GM23338 (cell line): ENCODE measurements at regions not wholly inside any gene's neighbourhood (a gene's known extent, or its start where the extent isn't known, plus 50 kb on each side); places are given as distances from the start of the nearest gene placed in this dataset.

Experiments used
- EZH2 ChIP-seq: fragments of 200-600 bp; sonication (generic); IDR thresholded peaks from one replicate; pipeline ENCODE4 v1.8.0; 2017; ENCODE audit warnings: antibody characterized with exemption, mild to moderate bottlenecking, low read depth; ENCODE audit not compliant: unreplicated experiment
- EZH2phosphoT487 ChIP-seq: fragments of 200-600 bp; sonication (generic); IDR thresholded peaks from one replicate; pipeline ENCODE4 v1.8.1; 2018; ENCODE audit warnings: antibody characterized with exemption; ENCODE audit not compliant: unreplicated experiment
- JUNB ChIP-seq: IDR thresholded peaks from one replicate; pipeline ENCODE4 v1.6.1; 2016; ENCODE audit warnings: antibody characterized with exemption; ENCODE audit not compliant: unreplicated experiment
- ZNF114 ChIP-seq: fragments of 250-450 bp; sonication (Bioruptor Pico); IDR thresholded peaks from 2 replicates; pipeline ENCODE4 v1.5.0; 2020; ENCODE audit warnings: mild to moderate bottlenecking, moderate library complexity
- TF ChIP-seq, protein P1 (sequence below), 2 experiments: fragments of 200-600 bp in 1 of 2; sonication (generic) in 1 of 2; conservative IDR thresholded peaks; 2 replicates each; pipeline versions ENCODE4 v1.5.1 to v1.6.1; 2016 to 2017; ENCODE audit warnings: antibody characterized with exemption in 2 of 2, low read depth in 2 of 2, mild to moderate bottlenecking in 2 of 2, moderate library complexity in 1 of 2
- TF ChIP-seq, protein P2 (sequence below): IDR thresholded peaks from one replicate; pipeline ENCODE4 v1.6.1; 2018; ENCODE audit warnings: antibody characterized with exemption; ENCODE audit not compliant: unreplicated experiment
- TF ChIP-seq, protein P3 (sequence below): IDR thresholded peaks from 2 replicates; pipeline ENCODE4 v1.6.1; 2016; ENCODE audit warnings: antibody characterized with exemption

DNA sequence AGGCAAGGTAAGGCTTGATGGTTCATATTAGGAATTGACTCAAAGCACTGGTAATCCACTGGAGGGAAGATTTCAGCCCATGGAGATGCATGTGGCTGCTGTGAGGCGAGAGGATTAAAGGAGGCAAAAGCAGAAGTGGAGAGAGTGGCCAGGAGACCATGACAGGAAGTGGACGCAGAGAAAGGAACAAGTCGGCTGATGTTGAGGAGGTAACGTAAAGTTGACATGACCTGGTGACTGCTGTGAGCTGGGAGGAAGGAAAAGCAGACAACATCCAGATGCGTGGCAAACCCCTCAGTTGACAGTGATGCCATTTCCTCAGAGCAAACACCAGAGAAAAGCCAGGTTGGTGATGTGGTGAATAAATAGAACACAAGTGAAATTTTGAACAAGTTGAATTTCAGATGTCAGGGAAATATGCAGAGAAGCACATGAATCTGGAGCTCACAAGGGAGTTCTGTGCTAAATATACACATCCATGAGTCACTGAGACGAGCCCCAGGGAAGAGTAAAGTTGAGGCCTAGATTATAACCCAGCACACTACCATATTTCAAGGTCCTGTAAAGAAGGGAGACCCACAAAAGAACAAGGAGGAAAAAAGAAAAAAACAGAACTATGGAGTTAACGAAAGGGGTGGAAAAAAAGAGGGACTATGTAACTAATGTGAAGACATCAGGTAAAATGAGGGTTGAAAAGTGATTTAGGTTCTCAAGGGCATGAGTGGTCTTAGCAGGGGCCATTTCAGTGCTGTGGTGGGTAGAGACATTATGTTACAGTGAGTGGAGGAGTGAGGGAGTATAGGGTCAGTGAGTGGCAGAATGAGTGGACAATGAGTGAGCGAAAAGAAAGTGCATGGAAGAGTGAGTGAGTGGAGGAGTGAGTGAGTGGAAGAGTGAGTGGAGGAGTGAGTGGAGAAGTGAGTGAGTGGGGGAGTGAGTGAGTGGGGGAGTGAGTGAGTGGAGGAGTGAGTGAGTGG lies 61.6 kb upstream of the GZMB start:
- TF ChIP-seq, protein P1, sequence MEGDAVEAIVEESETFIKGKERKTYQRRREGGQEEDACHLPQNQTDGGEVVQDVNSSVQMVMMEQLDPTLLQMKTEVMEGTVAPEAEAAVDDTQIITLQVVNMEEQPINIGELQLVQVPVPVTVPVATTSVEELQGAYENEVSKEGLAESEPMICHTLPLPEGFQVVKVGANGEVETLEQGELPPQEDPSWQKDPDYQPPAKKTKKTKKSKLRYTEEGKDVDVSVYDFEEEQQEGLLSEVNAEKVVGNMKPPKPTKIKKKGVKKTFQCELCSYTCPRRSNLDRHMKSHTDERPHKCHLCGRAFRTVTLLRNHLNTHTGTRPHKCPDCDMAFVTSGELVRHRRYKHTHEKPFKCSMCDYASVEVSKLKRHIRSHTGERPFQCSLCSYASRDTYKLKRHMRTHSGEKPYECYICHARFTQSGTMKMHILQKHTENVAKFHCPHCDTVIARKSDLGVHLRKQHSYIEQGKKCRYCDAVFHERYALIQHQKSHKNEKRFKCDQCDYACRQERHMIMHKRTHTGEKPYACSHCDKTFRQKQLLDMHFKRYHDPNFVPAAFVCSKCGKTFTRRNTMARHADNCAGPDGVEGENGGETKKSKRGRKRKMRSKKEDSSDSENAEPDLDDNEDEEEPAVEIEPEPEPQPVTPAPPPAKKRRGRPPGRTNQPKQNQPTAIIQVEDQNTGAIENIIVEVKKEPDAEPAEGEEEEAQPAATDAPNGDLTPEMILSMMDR (conservative IDR thresholded peaks at IDR 0.05; ENCODE audit: low read depth in 2 of 2) = no peak
- no peak for TF ChIP-seq ZNF114 (CRISPR knock-in tag)
- TF ChIP-seq EZH2 = no peak
- TF ChIP-seq, protein P2, sequence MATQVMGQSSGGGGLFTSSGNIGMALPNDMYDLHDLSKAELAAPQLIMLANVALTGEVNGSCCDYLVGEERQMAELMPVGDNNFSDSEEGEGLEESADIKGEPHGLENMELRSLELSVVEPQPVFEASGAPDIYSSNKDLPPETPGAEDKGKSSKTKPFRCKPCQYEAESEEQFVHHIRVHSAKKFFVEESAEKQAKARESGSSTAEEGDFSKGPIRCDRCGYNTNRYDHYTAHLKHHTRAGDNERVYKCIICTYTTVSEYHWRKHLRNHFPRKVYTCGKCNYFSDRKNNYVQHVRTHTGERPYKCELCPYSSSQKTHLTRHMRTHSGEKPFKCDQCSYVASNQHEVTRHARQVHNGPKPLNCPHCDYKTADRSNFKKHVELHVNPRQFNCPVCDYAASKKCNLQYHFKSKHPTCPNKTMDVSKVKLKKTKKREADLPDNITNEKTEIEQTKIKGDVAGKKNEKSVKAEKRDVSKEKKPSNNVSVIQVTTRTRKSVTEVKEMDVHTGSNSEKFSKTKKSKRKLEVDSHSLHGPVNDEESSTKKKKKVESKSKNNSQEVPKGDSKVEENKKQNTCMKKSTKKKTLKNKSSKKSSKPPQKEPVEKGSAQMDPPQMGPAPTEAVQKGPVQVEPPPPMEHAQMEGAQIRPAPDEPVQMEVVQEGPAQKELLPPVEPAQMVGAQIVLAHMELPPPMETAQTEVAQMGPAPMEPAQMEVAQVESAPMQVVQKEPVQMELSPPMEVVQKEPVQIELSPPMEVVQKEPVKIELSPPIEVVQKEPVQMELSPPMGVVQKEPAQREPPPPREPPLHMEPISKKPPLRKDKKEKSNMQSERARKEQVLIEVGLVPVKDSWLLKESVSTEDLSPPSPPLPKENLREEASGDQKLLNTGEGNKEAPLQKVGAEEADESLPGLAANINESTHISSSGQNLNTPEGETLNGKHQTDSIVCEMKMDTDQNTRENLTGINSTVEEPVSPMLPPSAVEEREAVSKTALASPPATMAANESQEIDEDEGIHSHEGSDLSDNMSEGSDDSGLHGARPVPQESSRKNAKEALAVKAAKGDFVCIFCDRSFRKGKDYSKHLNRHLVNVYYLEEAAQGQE = no peak
- TF ChIP-seq, protein P3, sequence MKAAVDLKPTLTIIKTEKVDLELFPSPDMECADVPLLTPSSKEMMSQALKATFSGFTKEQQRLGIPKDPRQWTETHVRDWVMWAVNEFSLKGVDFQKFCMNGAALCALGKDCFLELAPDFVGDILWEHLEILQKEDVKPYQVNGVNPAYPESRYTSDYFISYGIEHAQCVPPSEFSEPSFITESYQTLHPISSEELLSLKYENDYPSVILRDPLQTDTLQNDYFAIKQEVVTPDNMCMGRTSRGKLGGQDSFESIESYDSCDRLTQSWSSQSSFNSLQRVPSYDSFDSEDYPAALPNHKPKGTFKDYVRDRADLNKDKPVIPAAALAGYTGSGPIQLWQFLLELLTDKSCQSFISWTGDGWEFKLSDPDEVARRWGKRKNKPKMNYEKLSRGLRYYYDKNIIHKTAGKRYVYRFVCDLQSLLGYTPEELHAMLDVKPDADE = no peak
- no peak for TF ChIP-seq EZH2phosphoT487
- TF ChIP-seq JUNB = no peak
